NCI-H345 treated with DMSO at 0.1 percent for 48 hours (cell line): ENCODE measurements at regions not wholly inside any gene's neighbourhood (a gene's known extent, or its start where the extent isn't known, plus 50 kb on each side); places are given as distances from the start of the nearest gene placed in this dataset.
"Not testable (repeated sequence)": the region's sequence is repeated elsewhere in the genome, so short reads cannot be mapped to it uniquely, and the experiment has no call there.

Source experiments
- DNase-seq: peaks from one replicate; lab custom pipeline; 2025; ENCODE audit not compliant: unreplicated experiment; lab: John Stamatoyannopoulos, UW

GRCh38 chr2:199572571-199572970 is 114.8 kb upstream of the SATB2 start:
- no peak for DNase-seq

- DNase-seq = no peak
Measured at GRCh38 chr2:199570934-199571333, 113.2 kb upstream of the SATB2 start.

GRCh38 chr2:199569336-199569735 is 111.6 kb upstream of the SATB2 start:
- DNase-seq = no peak

GRCh38 chr2:199558156-199558555 is 100.4 kb upstream of the SATB2 start:
- no peak for DNase-seq

- DNase-seq = no peak
Measured at GRCh38 chr2:199556527-199557285, 99.0 kb upstream of the SATB2 start.

- no peak for DNase-seq
Measured at GRCh38 chr2:199554026-199554425, 96.3 kb upstream of the SATB2 start.

GRCh38 chr2:199552141-199552540 is 94.4 kb upstream of the SATB2 start:
- DNase-seq = no peak

- no peak for DNase-seq
Measured at GRCh38 chr2:199543606-199544172, 86.0 kb upstream of the SATB2 start.

- DNase-seq = no peak
Measured at GRCh38 chr2:199535445-199536177, 77.9 kb upstream of the SATB2 start.

- not testable (repeated sequence) for DNase-seq
Measured at GRCh38 chr2:199533873-199534272, 76.1 kb upstream of the SATB2 start.

- no peak for DNase-seq
Measured at GRCh38 chr2:199527071-199527470, 69.3 kb upstream of the SATB2 start.

- DNase-seq = no peak
Measured at GRCh38 chr2:199524689-199525574, 67.2 kb upstream of the SATB2 start.

- no peak for DNase-seq
Measured at GRCh38 chr2:199509403-199509802, 51.7 kb upstream of the SATB2 start.
